GM23338 (cell line): ENCODE measurements at regions not wholly inside any gene's neighbourhood (a gene's known extent, or its start where the extent isn't known, plus 50 kb on each side); places are given as distances from the start of the nearest gene placed in this dataset.

Experiments used
- ATAC-seq: fragments of 200-7000 bp; cut with Tn5 transposase; 3 replicates; pipeline ENCODE4 v1.9.1; 2020
- DNase-seq: peaks from one replicate; pipeline ENCODE4 v3.0.0-alpha.2; 2015; ENCODE audit warnings: low spot score
- H2AFZ ChIP-seq: fragments of 200-600 bp; sonication (generic); 2 replicates; pipeline ENCODE4 v1.8.0; 2016; ENCODE audit warnings: antibody characterized with exemption, mild to moderate bottlenecking, moderate library complexity
- H3F3A ChIP-seq: fragments of 200-600 bp; sonication (generic); replicated peaks from 2 replicates; pipeline ENCODE4 v1.8.0; 2017; ENCODE audit warnings: antibody characterized with exemption, mixed run types, low read depth
- H3K27ac ChIP-seq: fragments of 200-600 bp; sonication (generic); 2 replicates; pipeline ENCODE4 v1.6.1; 2016; ENCODE audit warnings: low read depth
- H3K27me3 ChIP-seq: fragments of 200-600 bp; sonication (generic); 2 replicates; pipeline ENCODE4 v1.8.0; 2016; ENCODE audit warnings: mild to moderate bottlenecking, mixed run types, moderate library complexity; ENCODE audit not compliant: insufficient read depth
- H3K36me3 ChIP-seq: fragments of 200-600 bp; sonication (generic); 2 replicates; pipeline ENCODE4 v1.8.0; 2016; ENCODE audit warnings: mild to moderate bottlenecking; ENCODE audit not compliant: insufficient read depth
- H3K4me1 ChIP-seq: fragments of 200-600 bp; sonication (generic); 2 replicates; pipeline ENCODE4 v1.8.0; 2016; ENCODE audit warnings: mild to moderate bottlenecking, moderate library complexity; ENCODE audit not compliant: insufficient read depth
- H3K4me2 ChIP-seq: fragments of 200-600 bp; sonication (generic); 2 replicates; pipeline ENCODE4 v1.7.1; 2017; ENCODE audit warnings: mixed run types
- H3K4me3 ChIP-seq: fragments of 200-600 bp; sonication (generic); 2 replicates; pipeline ENCODE4 v1.6.1; 2016; ENCODE audit warnings: mixed run types
- H3K79me2 ChIP-seq: fragments of 200-600 bp; sonication (generic); replicated peaks from 2 replicates; pipeline ENCODE4 v1.8.0; 2017; ENCODE audit warnings: mild to moderate bottlenecking; ENCODE audit not compliant: insufficient read depth
- H3K9me2 ChIP-seq: fragments of 200-600 bp; sonication (generic); 2 replicates; pipeline ENCODE4 v1.8.0; 2017; ENCODE audit not compliant: insufficient read depth
- H4K20me1 ChIP-seq: fragments of 200-600 bp; sonication (generic); replicated peaks from 2 replicates; pipeline ENCODE4 v1.8.0; 2017; ENCODE audit warnings: mild to moderate bottlenecking; ENCODE audit not compliant: insufficient read depth
- H3K27ac Mint-ChIP-seq: 2 replicates; pipeline ENCODE4 v1.8.0; 2020; ENCODE audit warnings: inconsistent platforms, mild to moderate bottlenecking, moderate library complexity, mixed read lengths
- H3K27me3 Mint-ChIP-seq: 3 replicates; pipeline ENCODE4 v1.8.0; 2022; ENCODE audit warnings: low read depth, mild to moderate bottlenecking, moderate library complexity, mixed read lengths, inconsistent platforms; ENCODE audit not compliant: insufficient read depth, poor library complexity
- H3K36me3 Mint-ChIP-seq: 3 replicates; pipeline ENCODE4 v1.8.0; 2021; ENCODE audit warnings: low read depth, mild to moderate bottlenecking, inconsistent platforms, moderate library complexity, mixed read lengths
- H3K4me1 Mint-ChIP-seq: 3 replicates; pipeline ENCODE4 v1.8.0; 2020; ENCODE audit warnings: mild to moderate bottlenecking, inconsistent platforms, mixed read lengths
- H3K4me3 Mint-ChIP-seq: 3 replicates; pipeline ENCODE4 v1.8.0; 2021; ENCODE audit warnings: moderate library complexity, mild to moderate bottlenecking, inconsistent platforms, mixed read lengths
- H3K9me3 Mint-ChIP-seq: 3 replicates; pipeline ENCODE4 v1.8.0; 2020; ENCODE audit warnings: moderate library complexity, mild to moderate bottlenecking, inconsistent platforms, mixed read lengths
- CTCF ChIP-seq, 2 experiments: fragments of 200-600 bp in 1 of 2; sonication (generic) in 1 of 2; conservative IDR thresholded peaks; 2 replicates each; pipeline versions ENCODE4 v1.5.1 to v1.6.1; 2016 to 2017; ENCODE audit warnings: antibody characterized with exemption in 2 of 2, low read depth in 2 of 2, mild to moderate bottlenecking in 2 of 2, moderate library complexity in 1 of 2
- ETS1 ChIP-seq: IDR thresholded peaks from 2 replicates; pipeline ENCODE4 v1.6.1; 2016; ENCODE audit warnings: antibody characterized with exemption
- EZH2 ChIP-seq: fragments of 200-600 bp; sonication (generic); IDR thresholded peaks from one replicate; pipeline ENCODE4 v1.8.0; 2017; ENCODE audit warnings: antibody characterized with exemption, mild to moderate bottlenecking, low read depth; ENCODE audit not compliant: unreplicated experiment
- POLR2AphosphoS5 ChIP-seq: IDR thresholded peaks from 2 replicates; pipeline ENCODE4 v1.6.1; 2016; ENCODE audit warnings: antibody characterized with exemption, low read depth
- REST ChIP-seq: IDR thresholded peaks from one replicate; pipeline ENCODE4 v1.6.1; 2018; ENCODE audit warnings: antibody characterized with exemption; ENCODE audit not compliant: unreplicated experiment
- STAT1 ChIP-seq: IDR thresholded peaks from one replicate; pipeline ENCODE4 v1.6.1; 2016; ENCODE audit warnings: antibody characterized with exemption; ENCODE audit not compliant: unreplicated experiment
- ZNF114 ChIP-seq: fragments of 250-450 bp; sonication (Bioruptor Pico); IDR thresholded peaks from 2 replicates; pipeline ENCODE4 v1.5.0; 2020; ENCODE audit warnings: mild to moderate bottlenecking, moderate library complexity

- Histone ChIP-seq H3K9me2 (peaks cover 2% of the 10 kb centered on the region; the same call in 1 of the 2 replicates), H3K4me2 (no peak overlapping the region), H3K27me3 (no peaks in the 10 kb centered on the region), H3K4me1 (peaks cover 8% of the 10 kb centered on the region), H3K4me3 (no peak overlapping the region), H3F3A (no peaks in the 10 kb centered on the region), H3K79me2 (no peaks in the 10 kb centered on the region), H3K36me3 (no peaks in the 10 kb centered on the region), H3K27ac (no peak overlapping the region), H4K20me1 (no peaks in the 10 kb centered on the region), H2AFZ (no peak overlapping the region)
- peaks cover 16% of the 10 kb centered on the region for H3K9me3 Mint-ChIP-seq
- H3K36me3 Mint-ChIP-seq = peaks cover 15% of the 10 kb centered on the region
- no peaks in the 10 kb centered on the region for H3K27me3 Mint-ChIP-seq
- H3K4me1 Mint-ChIP-seq = peaks cover 18% of the 10 kb centered on the region
- no peak for ATAC-seq
- DNase-seq = no peak
- TF ChIP-seq CTCF (conservative IDR thresholded peaks at IDR 0.05; ENCODE audit: low read depth in 2 of 2) (no peak), ETS1 (no peak), ZNF114 (CRISPR knock-in tag) (no peak), EZH2 (no peak), POLR2AphosphoS5 (no peak), REST (no peak), STAT1 (no peak)
- no peak overlapping the region for H3K27ac Mint-ChIP-seq
- H3K4me3 Mint-ChIP-seq = no peak overlapping the region
Measured at GRCh38 chr1:221172841-221173240, 293.6 kb downstream of the HLX start.

- Histone ChIP-seq H3K36me3 (no peaks in the 10 kb centered on the region), H3K4me2 (no peak overlapping the region), H3F3A (no peaks in the 10 kb centered on the region), H3K4me3 (no peak overlapping the region), H3K79me2 (no peaks in the 10 kb centered on the region), H3K27me3 (no peaks in the 10 kb centered on the region), H3K27ac (no peak overlapping the region), H2AFZ (0 out of 2 replicates have a peak overlapping the region, but pooled peaks have one; percentile 67), H3K4me1 (peaks cover 8% of the 10 kb centered on the region), H4K20me1 (no peaks in the 10 kb centered on the region), H3K9me2 (peaks cover 3% of the 10 kb centered on the region; the same call in 1 of the 2 replicates)
- Mint-ChIP-seq H3K9me3 (peaks cover 16% of the 10 kb centered on the region), H3K27me3 (no peaks in the 10 kb centered on the region), H3K36me3 (peaks cover 15% of the 10 kb centered on the region), H3K4me3 (no peak overlapping the region), H3K27ac (no peak overlapping the region), H3K4me1 (peaks cover 12% of the 10 kb centered on the region)
- TF ChIP-seq CTCF (conservative IDR thresholded peaks at IDR 0.05; ENCODE audit: low read depth in 2 of 2) = peak; percentile 38 to 66; a peak in 3 of 4 replicates
- no peak for TF ChIP-seq EZH2
- ATAC-seq (peak; percentile 98), DNase-seq (peak; percentile 62)
Measured at GRCh38 chr1:221174330-221174993, 295.2 kb downstream of the HLX start.
